ENCODE measurements at regions not wholly inside any gene's neighbourhood (a gene's known extent, or its start where the extent isn't known, plus 50 kb on each side); places are given as distances from the start of the nearest gene placed in this dataset.

DNA sequence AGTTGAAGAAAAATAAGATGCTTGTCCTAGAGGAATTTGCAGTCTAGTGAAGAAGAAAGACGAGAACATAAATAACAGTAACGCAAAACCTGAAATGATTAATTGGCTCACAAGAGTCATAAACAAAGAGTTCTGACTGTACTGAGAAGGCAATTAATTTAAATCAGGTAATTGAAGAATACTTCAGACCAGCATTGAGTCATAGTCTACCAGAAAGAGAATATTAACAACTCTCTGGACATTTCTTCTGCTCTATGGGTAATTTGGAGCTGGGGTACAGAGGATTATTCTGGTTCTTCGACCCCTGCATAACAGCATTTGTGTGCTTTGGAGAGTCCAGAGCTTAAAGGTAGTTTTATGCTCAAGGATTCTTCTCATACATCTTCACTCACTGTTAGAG is 390.3 kb upstream of the DCN start:
- in situ Hi-C loops (cut with MboI; ENCODE audit: low sequenced_read_pairs): no loop called here

DNA sequence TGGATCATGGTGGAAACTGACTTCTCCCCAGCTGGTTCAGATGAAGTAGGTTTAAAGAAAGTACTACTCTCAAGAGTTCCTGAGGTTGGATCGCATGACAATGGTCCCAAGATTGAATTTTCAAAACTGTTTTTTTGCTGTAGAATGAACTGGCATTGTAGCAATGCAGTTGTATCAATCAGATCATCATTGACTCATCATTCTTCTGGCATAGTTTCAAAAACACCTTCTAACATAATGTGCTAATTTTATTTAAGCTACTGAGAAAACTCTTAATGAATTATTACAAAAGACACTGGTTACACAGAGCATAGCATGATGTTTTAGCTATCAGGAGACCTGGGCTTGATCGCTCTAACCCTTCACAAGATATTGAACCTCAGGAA is 384.5 kb upstream of the DCN start:
- in situ Hi-C loops (cut with MboI; ENCODE audit: low sequenced_read_pairs): no loop called here

DNA sequence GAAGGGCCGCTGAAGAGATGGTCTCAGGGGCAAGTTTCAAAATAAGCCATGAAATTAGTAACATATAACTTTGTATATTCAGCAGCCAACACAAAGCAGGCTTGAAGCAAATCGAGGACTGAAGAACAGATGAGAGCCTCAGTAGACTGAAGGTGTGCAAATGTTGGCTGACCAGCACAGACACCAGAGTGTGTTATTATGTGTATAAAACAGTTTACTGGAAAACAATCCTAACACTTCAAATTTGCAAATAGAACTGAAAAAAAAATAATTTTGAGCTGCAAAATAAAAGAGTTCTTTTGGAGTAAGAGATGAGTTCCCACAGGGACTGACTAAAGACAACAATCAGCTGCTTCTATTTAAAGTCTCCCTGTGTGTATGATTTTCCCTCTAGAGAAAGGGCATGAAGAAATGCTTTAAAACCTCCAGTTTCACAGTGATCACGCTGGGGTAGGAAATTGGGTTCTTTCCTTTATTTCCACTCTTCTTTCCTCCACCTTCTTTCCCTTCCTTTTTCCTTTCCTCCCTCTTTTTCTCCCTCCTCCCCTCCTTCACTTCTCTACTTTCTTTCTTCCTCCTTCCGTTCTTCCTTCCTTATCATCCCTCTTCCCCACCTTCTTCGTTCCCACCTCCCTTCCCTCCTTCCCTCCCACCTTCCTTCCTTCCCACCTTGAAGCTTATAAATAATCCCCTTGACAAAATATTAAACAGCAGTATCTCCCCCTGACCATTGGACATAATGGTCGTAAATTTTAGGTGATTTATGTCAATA is 383.9 kb upstream of the DCN start:
- in situ Hi-C loops (cut with MboI; ENCODE audit: low sequenced_read_pairs): no loop called here

DNA sequence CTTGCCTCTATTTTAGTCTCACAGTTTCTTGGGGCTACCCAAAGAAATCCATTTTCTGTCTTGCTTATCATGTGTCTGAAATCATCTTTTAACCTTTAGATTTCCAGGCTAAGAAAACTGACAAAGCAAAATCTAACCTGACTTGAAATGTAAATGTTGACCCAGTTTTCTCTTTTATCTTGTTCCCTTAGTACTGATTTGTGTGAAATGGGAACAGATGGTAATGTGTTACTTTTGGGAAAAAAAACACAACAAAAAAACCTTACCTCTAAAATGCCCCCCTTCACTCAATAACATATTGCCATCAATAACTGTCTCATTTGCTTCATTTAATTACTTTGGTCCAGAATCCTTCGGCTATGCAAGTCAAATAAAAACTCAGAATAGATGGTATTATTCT is 383.2 kb upstream of the DCN start:
- in situ Hi-C loops (cut with MboI; ENCODE audit: low sequenced_read_pairs): no loop called here

DNA sequence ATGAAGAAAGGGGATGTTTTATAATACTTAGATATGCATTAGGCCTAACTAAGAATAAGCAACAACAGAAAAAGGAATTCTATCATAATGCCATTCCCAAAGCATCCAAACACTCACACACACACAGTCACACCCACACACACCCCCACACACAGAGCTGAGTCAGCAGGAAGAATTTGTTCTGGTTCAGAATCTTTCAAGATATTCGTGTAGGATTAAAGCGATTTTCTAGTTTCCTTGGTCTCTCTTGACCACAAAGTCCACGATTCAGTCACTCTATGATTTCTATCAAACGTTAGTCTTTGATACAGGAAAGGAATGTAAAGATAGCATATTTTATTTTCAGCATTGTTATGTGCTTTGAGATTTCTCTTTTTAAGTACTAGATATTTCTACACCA is 382.6 kb upstream of the DCN start:
- in situ Hi-C loops (cut with MboI; ENCODE audit: low sequenced_read_pairs): no loop called here

DNA sequence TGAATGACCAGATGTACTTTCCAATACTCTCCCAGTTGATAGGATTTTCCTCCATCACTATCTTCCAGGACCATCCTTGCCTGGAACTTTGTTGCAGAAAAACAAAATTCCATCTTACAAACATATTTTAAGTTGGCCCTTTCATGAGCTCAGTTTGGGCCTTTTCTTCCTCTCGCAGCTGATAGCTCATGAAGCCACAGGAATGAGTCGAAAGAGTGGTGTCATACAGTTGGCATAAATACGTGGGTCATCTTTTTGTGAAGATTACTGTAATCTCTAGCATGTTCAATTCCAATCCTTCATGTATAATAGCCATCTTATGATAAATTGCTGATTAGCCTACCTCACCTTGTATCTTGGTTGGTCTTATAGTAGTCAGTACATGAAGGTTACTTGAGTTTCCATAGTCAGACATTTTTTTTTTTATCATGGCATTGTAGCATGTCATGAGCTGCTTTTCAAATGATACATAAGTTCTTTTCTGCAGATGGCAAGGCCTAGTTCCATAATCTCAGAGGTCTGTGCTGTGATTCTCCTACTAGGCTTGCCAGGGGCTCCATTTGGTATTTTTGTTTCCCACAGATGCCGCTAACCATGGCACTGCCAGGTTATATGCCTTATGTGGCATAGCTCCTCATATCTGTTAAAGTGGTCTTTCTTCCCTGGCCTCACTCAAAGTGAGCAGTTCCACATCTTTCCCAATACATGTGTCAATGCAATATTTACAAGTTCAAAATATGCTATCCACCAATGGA is 380.6 kb upstream of the DCN start:
- in situ Hi-C loops (cut with MboI; ENCODE audit: low sequenced_read_pairs): no loop called here

DNA sequence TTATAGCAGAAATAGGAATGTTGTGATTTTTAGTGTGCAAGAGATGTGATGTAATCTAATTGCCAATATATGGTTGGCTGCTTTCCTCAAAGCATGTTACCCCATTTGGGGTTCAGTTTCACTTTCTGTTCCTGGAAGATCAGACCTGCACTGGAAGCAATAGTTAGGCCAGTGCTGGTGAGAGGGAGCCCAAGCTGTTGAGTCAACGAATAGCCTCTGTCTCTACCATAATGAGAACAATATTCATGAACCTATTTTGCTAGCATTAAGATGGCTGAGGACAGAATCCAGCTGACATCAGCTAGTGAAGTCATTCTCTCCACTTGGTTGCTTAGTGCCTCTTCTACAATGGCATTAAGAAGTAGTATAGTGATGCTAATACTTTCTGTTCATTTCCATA is 379.9 kb upstream of the DCN start:
- in situ Hi-C loops (cut with MboI; ENCODE audit: low sequenced_read_pairs): no loop called here

DNA sequence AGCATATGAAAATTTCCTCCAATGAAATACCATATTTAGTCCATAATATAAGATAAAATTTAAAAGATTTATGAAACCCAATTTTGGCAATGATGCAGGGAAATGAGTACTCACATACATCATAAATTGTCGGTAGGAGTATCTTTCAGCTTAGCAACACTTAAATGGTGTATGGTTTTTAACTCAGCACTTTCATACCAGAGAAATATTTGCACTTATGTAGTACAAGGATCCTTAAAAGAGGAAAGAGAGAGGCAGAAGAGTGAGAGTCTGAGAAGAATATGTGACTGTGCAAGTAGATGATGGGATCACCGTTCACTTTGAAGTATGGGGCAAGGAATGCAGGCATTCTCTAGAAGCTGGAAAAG is 379.3 kb upstream of the DCN start:
- in situ Hi-C loops (cut with MboI; ENCODE audit: low sequenced_read_pairs): no loop called here

DNA sequence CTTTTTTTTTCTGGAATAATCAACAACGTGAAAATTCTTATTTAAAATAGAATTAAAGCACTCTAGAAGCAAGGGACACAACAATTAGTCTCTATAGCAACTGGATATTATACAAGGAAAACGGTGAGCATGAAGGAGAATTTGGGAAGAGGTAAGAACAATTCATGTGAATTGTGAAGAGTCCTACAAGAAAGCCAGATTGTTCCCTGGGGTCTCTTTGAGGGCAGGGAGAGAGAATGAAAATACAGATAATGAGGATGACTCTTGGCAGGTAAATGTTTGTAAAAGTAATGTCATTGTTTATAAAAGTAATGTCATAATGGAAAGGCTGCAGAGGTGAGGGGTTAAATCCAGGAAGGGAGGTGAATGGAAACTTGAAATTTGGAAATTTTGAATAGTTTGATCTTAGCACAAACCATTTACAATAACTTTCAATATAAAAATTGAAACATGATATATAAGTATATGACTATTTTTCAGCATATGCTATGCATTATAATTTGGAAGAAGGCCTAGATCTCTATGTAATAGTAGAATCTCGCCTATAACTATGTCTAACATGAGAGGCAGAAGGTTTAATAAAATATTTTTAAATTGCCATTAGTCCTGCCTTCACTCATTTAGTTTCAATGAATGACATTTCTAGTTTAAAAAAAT is 378.8 kb upstream of the DCN start:
- in situ Hi-C loops (cut with MboI; ENCODE audit: low sequenced_read_pairs): no loop called here

DNA sequence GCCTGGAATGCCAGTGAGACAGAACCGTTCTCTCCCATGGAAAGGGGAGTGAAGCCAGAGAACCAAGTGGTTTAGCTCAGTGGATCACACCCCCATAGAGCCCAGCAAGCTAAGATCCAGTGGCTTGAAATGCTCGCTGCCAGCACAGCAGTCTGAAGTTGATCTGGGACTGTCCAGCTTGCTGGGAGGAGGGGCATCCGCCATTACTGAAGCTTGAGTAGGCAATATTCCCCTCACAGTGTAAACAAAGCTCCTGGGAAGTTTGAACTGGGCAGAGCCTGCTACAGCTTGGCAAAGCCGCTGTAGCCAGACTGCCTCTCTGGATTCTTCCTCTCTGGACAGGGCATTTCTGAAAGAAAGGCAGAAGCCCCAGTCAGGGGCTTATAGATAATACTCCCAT is 374.3 kb upstream of the DCN start:
- in situ Hi-C loops (cut with MboI; ENCODE audit: low sequenced_read_pairs): no loop called here

DNA sequence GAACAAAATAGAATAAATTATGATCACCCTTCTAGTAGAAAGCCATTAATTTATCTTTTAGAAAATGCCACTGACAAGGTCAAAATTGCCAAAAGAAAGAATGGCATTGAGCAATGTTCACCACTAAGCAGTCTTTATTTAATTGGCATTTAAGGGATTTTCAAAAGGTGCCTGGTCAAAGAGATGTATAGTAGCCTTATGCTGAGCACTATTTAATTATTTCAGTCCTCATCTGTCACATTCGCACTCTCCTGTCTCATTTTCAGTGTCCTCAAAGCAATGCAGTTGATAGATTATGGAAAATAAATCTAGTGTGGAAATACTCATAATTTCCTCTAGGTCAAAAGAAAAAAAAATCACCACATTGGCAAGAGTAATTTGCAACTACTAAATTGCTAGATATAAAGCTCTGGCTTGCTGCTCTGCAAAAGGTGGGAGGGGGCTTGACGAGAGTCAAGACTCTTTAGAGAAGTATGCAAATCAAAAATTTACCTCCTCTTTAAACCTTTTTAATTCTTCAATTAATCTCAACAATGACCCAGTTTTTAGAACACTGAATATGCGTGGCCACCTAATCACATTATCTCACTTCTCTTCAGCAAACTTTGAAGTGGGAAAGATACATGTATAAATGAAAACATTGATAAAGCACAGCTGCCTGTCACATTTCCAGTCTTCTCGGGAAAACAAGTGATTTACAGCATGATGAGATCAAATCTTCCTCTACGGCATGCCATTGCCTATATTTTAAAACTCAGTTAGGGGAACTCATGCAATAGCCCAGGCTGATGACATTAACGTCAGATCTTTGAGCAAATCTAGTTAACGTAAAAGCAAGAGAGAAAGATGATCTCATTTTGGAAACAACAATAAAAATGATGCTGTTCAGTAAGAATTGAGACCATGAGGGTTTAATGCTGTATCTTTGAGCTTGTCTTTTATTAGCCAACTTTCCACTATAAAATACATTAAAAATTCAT is 373.1 kb upstream of the DCN start:
- in situ Hi-C loops (cut with MboI; ENCODE audit: low sequenced_read_pairs): no loop called here

DNA sequence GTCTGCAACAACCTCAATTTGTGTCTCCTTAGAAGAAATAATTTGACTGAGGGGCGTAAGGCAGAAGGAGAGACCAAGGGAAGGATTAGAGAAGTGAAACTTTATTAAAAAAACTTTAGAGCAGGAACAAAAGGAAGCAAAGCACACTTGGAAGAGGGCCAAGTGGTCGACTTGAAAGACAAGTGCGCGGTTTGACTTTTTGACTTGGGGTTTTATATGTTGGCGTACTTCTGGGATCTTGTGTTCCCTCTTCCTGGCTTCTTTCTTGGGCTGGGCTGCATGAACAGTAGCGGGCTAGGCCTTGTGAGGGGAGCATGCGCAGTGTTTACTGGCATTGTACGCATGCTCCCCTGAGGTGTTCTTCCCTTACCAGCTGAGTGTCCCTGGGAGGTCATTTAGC is 369.3 kb upstream of the DCN start:
- in situ Hi-C loops (cut with MboI; ENCODE audit: low sequenced_read_pairs): no loop called here

DNA sequence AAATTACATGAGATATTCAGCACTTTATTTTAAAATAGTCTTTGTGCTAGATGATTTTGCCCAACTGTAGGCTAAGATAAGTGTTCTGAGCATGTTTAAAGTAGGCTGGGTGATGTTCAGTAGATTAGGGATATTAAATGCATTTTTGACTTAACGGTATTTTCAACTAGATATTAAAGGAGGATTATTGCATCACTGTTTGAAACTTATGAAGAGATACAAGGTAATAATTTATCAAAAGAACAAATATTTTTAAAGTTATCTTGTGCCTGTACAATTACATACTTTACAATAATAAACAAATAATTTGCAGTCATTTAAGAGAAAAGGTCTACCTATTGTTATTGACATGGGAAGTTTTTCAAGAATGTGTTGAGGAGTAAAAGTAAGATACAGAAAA is 368.6 kb upstream of the DCN start:
- in situ Hi-C loops (cut with MboI; ENCODE audit: low sequenced_read_pairs): no loop called here

DNA sequence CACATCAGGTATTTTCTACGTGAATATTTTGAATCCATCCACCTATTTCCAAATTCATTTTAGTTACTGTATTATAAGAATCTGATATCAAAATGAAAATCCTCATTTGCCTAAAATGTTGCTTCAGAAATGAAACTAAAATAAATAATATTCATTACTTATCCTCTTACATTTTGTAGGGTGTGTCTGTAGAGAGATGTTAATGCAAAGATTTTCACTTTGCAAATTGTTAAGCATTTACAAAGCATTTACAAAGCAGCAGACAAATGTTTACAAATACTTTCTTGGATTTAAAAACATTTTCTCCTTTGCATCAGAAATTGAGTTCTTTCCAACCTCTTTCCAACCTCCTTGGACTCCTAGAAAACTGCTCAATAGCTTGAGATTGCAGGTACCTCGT is 360.0 kb upstream of the DCN start:
- in situ Hi-C loops (cut with MboI; ENCODE audit: low sequenced_read_pairs): no loop called here

DNA sequence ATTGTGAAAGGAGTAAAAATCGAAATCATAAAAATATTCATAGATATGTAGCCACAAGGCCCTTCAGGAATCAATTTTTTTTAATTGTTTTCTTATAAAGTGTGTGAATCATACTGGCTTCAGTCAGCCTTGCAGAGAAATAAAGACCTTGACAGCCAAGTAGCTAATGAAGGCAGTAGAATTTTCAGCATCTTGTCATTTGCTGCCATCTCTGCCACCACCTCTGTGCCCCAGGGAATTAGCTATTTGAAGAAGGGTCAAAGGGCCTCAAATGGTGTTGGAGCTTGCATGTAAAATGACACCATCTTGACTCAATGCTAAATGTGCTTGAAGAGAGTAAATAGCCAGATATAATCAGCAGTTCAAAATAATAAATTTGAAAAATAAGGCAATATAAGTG is 359.4 kb upstream of the DCN start:
- in situ Hi-C loops (cut with MboI; ENCODE audit: low sequenced_read_pairs): no loop called here

DNA sequence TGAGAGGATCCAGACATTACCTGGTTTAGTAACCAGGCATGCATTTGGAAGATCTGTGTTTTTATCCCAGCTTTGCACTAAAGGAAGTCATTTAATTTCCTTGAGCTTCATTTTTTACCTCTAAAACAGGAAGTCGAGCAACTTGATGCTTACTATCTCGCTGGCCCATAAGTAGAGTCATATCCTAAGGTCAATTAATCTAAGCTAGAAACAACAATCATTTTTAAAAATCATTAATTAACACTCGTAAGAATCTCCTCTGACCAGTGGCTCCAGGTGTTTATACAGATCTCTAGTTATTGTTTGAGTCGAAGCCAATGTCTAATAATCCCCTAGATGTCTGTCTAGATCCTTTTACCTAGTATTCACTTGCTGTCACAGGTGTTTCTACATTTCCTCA is 355.8 kb upstream of the DCN start:
- in situ Hi-C loops (cut with MboI; ENCODE audit: low sequenced_read_pairs): no loop called here

DNA sequence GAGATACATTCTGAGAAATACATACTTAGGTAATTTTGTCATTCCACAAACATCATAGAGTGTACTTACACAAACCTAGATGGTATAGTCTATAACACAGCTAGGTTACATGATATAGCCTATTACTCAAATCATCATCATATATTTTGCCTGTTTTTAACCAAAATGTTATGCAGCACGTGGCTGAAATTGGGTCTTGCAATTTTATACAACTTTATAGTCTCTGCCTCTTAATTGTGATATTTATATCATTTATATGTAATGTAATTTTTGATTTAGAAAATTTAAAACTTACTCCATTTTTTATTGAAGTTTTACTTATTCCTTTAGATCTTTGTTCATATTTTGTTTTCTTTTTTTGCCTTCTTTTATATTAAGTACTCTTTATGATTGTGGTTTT is 350.7 kb upstream of the DCN start:
- in situ Hi-C loops (cut with MboI; ENCODE audit: low sequenced_read_pairs): no loop called here

DNA sequence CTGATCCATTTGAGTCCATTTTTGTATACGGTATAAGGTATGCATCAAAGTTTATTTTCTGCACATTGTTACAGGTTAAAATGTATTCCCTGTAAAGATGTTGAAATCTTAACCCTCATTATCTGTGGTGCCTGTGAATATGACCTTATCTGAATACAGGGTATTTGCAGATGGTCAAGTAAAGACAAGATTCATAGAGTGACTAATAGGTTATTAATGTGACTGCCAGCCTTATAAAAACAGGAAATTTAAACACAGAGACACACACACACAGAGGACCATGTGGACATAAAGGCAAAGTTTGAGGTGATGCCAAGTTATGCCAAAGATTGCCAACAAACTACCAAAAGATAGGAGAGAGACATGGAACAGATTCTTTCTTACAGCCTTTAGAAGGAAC is 347.2 kb upstream of the DCN start:
- in situ Hi-C loops (cut with MboI; ENCODE audit: low sequenced_read_pairs): no loop called here

DNA sequence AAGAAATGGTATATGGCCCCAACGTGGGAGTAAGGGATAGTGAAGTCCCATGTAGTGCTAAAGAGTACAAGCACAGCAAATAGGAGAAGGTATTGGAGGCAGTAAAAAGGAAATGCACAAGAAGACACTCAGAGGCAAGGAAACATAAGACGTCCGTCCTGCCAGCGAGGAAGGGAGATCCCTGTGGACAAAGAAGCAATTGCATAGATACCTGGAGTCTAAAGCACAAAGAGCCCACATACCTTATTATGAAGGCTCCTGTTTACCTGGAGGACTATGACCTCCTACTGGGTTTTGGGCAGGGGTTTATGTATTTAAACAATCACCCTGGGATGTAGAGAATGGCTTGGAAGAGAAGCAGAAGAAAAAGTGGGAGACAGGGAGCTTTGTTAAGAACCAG is 341.2 kb upstream of the DCN start:
- in situ Hi-C loops (cut with MboI; ENCODE audit: low sequenced_read_pairs): no loop called here

DNA sequence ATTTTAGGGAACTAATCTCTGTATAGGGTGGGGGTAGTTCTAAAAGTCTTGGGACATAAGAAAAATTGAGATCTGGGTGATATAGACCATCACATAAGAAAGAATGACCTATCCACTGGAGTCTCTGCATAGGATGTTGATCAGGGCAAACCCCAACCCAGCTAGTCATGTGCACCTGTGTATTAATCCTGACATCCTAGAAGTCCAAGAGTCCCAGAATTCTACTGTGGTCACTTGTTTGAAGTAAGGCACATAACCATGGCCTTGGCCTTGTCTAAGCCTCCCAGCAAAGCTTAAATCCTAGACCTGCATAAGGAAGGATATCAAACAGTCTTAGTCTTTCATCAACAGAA is 334.1 kb upstream of the DCN start:
- in situ Hi-C loops (cut with MboI; ENCODE audit: low sequenced_read_pairs): no loop called here
